Hematopoietic multipotent progenitor cell treated with erythropoietin and hydrocortisone succinate and interleukin-3 and kit ligand, for 8 days (in vitro differentiated cells): ENCODE measurements at regions not wholly inside any gene's neighbourhood (a gene's known extent, or its start where the extent isn't known, plus 50 kb on each side); places are given as distances from the start of the nearest gene placed in this dataset.
A peak's percentile ranks its signal among the peaks of the same experiment; 100 is the strongest.

Experiments used
- DNase-seq: peaks from one replicate; pipeline ENCODE4 v3.0.0-alpha.2; 2015

GRCh38 chr9:105023788-105024187 is 95.8 kb upstream of the ABCA1 start:
- DNase-seq = no peak

GRCh38 chr9:105024529-105024928 is 96.6 kb upstream of the ABCA1 start:
- DNase-seq = no peak

- no peak for DNase-seq
Observed at GRCh38 chr9:105026451-105026850, 98.5 kb upstream of the ABCA1 start.

DNA sequence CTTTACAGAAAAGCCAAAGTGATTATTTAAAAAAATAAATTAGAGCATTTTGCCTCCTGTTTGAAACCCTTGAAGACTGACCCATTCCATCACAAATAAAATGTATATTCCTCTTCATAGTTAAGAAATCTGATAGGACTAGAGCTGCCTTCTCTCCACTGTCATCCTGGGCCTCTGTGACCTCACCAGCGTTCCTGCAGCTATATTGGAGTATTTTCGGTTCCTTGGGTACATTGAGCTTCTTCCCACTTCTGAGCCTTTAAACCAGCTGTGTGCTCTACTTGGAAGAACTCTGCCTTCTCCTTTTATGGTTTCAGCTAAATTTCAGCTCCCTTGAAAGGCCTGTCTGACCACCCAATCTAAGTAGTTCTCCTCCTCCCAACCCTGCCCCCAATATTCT is 99.1 kb upstream of the ABCA1 start:
- DNase-seq = no peak

GRCh38 chr9:105030285-105030684 is 102.3 kb upstream of the ABCA1 start:
- no peak for DNase-seq

DNA sequence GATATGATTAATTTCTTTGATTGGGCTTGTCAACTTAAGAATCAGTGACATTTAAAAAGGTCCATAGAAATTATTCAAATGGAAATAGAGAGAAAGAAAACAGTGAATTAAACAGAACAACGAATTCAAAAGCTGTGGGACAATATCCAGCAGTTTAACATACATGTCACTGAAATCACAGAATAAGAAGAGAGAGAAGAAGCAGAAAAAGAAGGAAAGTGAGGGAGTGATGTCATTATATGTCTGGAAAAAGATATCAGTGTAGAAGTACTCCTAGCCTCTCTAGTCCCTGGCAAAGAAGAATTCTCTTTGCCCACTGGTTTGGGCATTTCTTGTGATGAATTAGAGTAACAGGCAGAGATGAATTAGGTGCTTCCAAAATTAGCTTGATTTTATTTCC is 109.2 kb upstream of the ABCA1 start:
- DNase-seq = no peak

DNA sequence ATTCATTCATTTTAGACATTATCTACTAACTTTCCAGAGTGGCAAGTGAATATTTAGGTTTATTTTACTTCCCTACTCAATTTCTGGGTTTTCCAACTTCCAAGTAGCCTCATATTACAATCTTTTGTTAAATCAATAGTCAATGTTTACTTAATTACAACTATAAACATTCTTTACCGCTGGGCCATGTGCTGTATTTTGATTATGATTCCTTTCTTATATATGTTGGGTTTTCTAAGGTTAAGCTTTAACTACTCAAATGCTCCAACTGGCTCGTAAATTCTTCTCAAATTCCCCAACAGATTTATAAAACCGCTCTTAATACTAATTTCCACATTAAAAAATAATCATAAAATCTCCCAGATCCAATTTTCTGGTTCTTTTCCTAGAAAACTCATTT is 110.1 kb upstream of the ABCA1 start:
- no peak for DNase-seq

DNA sequence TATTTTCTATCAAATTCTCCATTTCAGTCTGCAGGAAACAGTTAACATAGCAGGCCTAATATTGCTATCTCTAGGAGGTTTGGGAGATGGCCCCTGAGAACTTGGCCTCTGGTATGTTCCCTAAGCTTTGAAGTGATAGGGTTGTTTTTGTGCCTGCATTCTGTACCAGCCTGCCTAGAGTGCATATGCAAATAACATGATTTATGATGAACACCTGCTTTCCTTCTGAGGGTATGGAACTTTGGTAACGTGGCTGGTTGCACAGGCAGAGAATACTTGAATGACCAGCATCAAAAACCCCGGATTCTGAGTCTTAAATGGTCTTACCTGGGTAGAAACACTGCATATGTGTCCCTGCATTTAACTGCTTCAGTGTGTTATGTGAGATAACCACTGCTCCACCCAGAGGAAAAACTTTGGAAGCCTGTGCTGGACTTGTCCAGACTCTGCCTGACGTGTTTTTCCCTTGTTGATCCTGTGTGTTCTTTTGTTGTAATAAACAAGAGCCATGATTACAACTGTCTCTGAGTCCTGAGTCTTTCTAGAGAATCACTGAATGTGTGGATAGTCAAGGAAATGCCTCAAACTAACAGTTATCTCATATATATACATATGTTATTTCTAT is 111.3 kb upstream of the ABCA1 start:
- no peak for DNase-seq

DNA sequence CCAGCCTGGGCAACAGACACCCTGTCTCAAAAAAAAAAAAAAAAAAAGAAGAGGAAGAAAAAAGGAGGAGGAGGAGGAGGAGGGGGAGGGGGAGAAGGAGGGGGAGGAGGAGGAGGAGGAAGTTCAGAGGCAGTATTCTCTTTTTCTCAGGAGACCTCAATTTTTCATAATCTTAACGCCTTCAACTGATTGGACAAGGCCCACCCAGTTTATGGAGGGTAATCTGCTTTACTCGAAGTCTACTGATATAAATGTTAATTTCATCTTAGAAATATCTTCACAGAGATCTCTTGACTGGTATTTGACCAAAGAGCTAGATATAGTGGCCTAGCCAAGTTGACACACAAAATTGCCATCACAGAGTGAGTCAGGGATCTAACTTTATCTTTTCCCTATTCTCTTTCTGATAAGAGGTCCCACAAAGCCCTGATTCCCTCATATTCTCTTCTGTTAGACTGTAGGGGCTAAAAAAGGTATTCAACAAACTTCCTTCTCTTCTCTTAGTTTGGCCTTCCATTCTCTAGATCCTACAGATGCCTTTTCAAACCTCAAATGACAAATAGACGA is 115.5 kb upstream of the ABCA1 start:
- DNase-seq = no peak

DNA sequence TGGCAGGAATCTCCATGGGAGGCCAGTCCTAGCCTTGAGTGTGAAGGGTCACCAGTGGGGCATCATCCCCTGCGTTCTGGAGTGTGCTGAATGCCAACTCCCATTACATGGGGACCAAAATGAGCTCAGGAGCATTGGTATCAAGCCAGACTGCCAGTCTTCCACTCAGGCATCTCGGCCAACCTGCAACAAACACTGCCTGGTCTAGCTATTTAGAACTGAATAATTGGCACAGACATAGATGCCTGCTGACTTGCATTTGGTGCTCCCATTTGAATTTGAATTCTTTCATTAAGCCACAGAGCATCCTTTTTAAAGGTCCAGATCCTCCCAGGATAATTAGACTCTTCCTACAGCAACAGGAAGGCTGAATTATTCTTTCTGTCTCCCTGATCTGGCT is 116.6 kb upstream of the ABCA1 start:
- DNase-seq = no peak

GRCh38 chr9:105046907-105047741 is 119.2 kb upstream of the ABCA1 start:
- DNase-seq = peak; percentile 25

DNA sequence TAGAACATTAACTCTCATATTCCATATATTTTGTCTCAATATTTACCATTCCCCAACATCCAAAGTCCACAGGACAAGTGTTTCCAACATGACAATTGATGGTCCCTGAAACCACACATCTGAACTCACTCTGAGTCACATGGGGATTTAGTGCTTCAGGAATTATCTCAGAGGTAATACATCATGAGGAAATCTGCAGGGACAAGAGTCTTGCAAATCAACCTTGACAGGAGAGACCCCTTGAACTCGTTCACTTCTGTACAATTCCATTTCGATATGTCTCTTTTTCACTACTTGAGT is 119.7 kb upstream of the ABCA1 start:
- no peak for DNase-seq

- DNase-seq = no peak
Observed at GRCh38 chr9:105048331-105048730, 120.4 kb upstream of the ABCA1 start.

GRCh38 chr9:105050296-105050695 is 122.3 kb upstream of the ABCA1 start:
- DNase-seq = no peak

DNA sequence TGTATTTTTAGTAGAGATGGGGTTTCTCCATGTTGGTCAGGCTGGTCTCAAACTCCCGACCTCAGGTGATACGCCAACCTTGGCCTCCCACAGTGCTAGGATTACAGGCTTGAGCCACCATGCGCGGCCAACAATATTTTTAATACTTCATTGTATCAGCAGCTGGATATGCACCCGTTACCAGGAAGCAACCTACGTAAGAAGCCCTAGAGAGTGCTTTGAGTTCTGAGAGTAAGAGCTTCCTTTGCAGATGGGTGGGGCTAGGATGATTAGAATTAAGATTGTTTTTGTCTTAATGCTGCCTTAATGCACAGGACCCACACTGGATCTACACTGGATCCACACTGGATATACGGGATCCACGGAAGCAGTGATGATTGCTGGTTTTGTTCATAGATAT is 123.9 kb upstream of the ABCA1 start:
- no peak for DNase-seq

GRCh38 chr9:105052346-105052745 is 124.4 kb upstream of the ABCA1 start:
- no peak for DNase-seq

GRCh38 chr9:105053209-105053652 is 125.3 kb upstream of the ABCA1 start:
- peak; percentile 18 for DNase-seq

- DNase-seq = no peak
Observed at GRCh38 chr9:105054491-105054890, 126.5 kb upstream of the ABCA1 start.

GRCh38 chr9:105055917-105056316 is 128.0 kb upstream of the ABCA1 start:
- no peak for DNase-seq

DNA sequence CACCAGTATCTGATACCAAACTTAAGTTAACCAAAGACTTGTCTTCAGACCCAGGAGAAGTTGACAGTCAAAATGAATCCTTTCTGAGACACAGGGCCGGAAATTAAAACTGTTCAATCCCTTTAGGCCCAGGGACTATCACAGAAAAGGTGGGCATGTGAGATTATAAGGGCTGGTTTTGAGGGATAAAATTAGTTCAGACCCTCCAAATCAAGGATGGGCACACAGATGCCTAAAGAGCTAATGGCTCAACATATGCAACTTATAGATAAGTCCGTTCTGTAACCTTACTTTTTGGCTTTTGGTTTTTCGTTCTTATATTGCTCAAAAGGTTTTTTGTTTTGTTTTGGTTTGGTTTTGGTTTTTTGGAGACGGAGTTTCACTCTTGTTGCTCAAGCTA is 129.6 kb upstream of the ABCA1 start:
- DNase-seq = peak; percentile 60

DNA sequence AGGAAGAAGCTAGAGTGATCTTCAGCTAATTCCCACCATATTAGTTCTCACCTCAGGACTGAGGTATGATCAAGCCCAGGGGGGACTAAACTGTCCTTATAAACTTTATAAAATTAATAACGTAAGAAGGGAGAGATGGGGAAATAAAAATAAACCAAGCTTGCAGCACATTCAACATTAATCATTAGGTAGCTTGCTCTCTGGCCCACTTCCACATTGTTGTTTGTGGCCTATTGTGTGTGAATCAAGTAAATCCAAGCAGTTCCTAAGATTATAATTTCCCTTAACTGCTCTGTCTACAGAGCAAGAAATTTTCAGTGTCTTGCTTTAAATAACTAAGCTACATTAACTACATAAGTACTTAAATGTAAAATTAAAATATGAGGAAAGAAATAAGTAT is 131.3 kb upstream of the ABCA1 start:
- DNase-seq = no peak

DNA sequence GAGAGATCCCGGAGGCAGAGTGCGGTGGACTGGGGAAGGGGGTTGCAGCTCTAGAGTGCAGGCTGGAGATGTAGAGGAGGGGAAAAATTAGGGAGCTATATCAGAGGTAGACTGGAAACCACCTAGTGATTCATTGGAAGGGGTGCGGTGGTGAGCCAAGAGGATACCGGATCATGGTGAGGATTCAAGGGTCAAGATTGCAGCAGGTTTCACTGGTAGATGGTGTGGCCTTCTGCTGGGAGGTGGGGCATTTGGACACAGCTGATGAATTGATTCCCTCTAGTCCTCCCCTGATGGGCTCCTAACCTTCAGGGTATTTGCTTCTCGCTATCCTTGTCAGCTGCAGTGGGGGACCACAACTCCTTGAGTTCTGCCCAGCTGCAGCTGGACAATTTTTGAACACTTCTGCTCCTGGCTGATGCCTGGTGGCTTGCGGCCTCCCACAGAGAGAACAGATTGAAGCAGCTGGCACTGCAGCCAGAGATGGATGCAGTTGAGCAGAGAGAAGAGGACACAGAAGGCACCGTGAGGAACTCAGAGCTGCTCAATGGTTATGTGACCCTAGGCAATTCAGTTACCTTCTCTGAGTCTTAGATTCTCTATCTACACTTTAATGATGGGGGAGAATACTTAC is 134.4 kb upstream of the ABCA1 start:
- no peak for DNase-seq

GRCh38 chr9:105064248-105065097 is 136.5 kb upstream of the ABCA1 start:
- DNase-seq = peak; percentile 90
